Astrocyte (in vitro differentiated cells and primary cell): ENCODE measurements at regions not wholly inside any gene's neighbourhood (a gene's known extent, or its start where the extent isn't known, plus 50 kb on each side); places are given as distances from the start of the nearest gene placed in this dataset.

ENCODE experiments used
- DNase-seq: peaks from one replicate; pipeline ENCODE4 v3.0.0-alpha.2; 2010; ENCODE audit warnings: low read depth
- FAIRE-seq: peaks from 2 replicates; lab custom pipeline; 2011; peaks lifted over from hg19 to GRCh38; lab: Jason Lieb, UNC
- H2AFZ ChIP-seq: 2 replicates; pipeline ENCODE4 v1.6.0; 2012; ENCODE audit warnings: low read depth, low read length, inconsistent platforms
- H3K27ac ChIP-seq: 2 replicates; pipeline ENCODE4 v1.5.1; 2011; ENCODE audit warnings: low read depth, low read length, inconsistent platforms
- H3K27me3 ChIP-seq: 2 replicates; pipeline ENCODE4 v1.6.0; 2011; ENCODE audit warnings: low read length, inconsistent platforms; ENCODE audit not compliant: insufficient read depth
- H3K36me3 ChIP-seq: 2 replicates; pipeline ENCODE4 v1.5.1; 2011; ENCODE audit warnings: low read length, inconsistent platforms; ENCODE audit not compliant: insufficient read depth
- H3K4me1 ChIP-seq: 2 replicates; pipeline ENCODE4 v1.5.1; 2011; ENCODE audit warnings: low read length, inconsistent platforms; ENCODE audit not compliant: insufficient read depth
- H3K4me2 ChIP-seq: 2 replicates; pipeline ENCODE4 v1.6.0; 2012; ENCODE audit warnings: low read length, inconsistent platforms
- H3K4me3 ChIP-seq: 2 replicates; pipeline ENCODE4 v1.5.1; 2011; ENCODE audit warnings: low read depth, mild to moderate bottlenecking, low read length, inconsistent platforms; ENCODE audit not compliant: insufficient read depth
- H3K79me2 ChIP-seq: 2 replicates; pipeline ENCODE4 v1.6.0; 2012; ENCODE audit warnings: mild to moderate bottlenecking, low read length, inconsistent platforms; ENCODE audit not compliant: insufficient read depth
- H3K9ac ChIP-seq: 2 replicates; pipeline ENCODE4 v1.6.0; 2012; ENCODE audit warnings: mild to moderate bottlenecking, low read length, inconsistent platforms
- H3K9me3 ChIP-seq: 2 replicates; pipeline ENCODE4 v1.5.1; 2012; ENCODE audit warnings: low read depth, mild to moderate bottlenecking, low read length, inconsistent platforms; ENCODE audit not compliant: insufficient read depth
- H4K20me1 ChIP-seq: 2 replicates; pipeline ENCODE4 v1.6.0; 2012; ENCODE audit warnings: low read length, inconsistent platforms; ENCODE audit not compliant: insufficient read depth
- H3K27ac Mint-ChIP-seq: one replicate; pipeline ENCODE4 v1.8.0; 2021; ENCODE audit warnings: mild to moderate bottlenecking, mixed read lengths; ENCODE audit not compliant: unreplicated experiment
- H3K27me3 Mint-ChIP-seq: one replicate; pipeline ENCODE4 v1.8.0; 2021; ENCODE audit warnings: low read depth, mixed read lengths; ENCODE audit not compliant: unreplicated experiment
- H3K36me3 Mint-ChIP-seq: one replicate; pipeline ENCODE4 v1.8.0; 2021; ENCODE audit warnings: low read depth, mixed read lengths; ENCODE audit not compliant: unreplicated experiment
- H3K4me1 Mint-ChIP-seq: one replicate; pipeline ENCODE4 v1.8.0; 2021; ENCODE audit warnings: low read depth, mixed read lengths; ENCODE audit not compliant: unreplicated experiment
- H3K4me3 Mint-ChIP-seq: one replicate; pipeline ENCODE4 v1.8.0; 2021; ENCODE audit warnings: mild to moderate bottlenecking, moderate library complexity, mixed read lengths; ENCODE audit not compliant: unreplicated experiment
- H3K9me3 Mint-ChIP-seq: one replicate; pipeline ENCODE4 v1.8.0; 2021; ENCODE audit warnings: mild to moderate bottlenecking, mixed read lengths; ENCODE audit not compliant: unreplicated experiment
- CTCF ChIP-seq: IDR thresholded peaks from 2 replicates; pipeline ENCODE4 v1.5.1; 2011; ENCODE audit warnings: low read depth, mild to moderate bottlenecking, inconsistent platforms, low read length, moderate library complexity; ENCODE audit not compliant: insufficient read depth
- EZH2 ChIP-seq: IDR thresholded peaks from 2 replicates; pipeline ENCODE4 v1.6.1; 2012; ENCODE audit warnings: mild to moderate bottlenecking, low read length, inconsistent platforms; ENCODE audit not compliant: insufficient read depth

- Histone ChIP-seq H3K36me3 (no peaks in the 10 kb centered on the region), H3K4me2 (no peak overlapping the region), H3K9ac (no peak overlapping the region), H3K27me3 (peaks cover 4% of the 10 kb centered on the region), H2AFZ (no peak overlapping the region), H3K9me3 (no peaks in the 10 kb centered on the region), H3K79me2 (no peaks in the 10 kb centered on the region), H3K27ac (no peak overlapping the region), H3K4me3 (no peak overlapping the region), H3K4me1 (no peaks in the 10 kb centered on the region), H4K20me1 (no peaks in the 10 kb centered on the region)
- no peak for FAIRE-seq
- no peak overlapping the region for H3K4me3 Mint-ChIP-seq
- DNase-seq = no peak
- H3K27me3 Mint-ChIP-seq = peaks cover 2% of the 10 kb centered on the region
- H3K36me3 Mint-ChIP-seq = no peaks in the 10 kb centered on the region
- no peaks in the 10 kb centered on the region for H3K4me1 Mint-ChIP-seq
- no peaks in the 10 kb centered on the region for H3K9me3 Mint-ChIP-seq
- H3K27ac Mint-ChIP-seq = no peak overlapping the region
- no peak for TF ChIP-seq EZH2
- TF ChIP-seq CTCF = no peak
Measured at GRCh38 chr16:17563323-17564091, 92.7 kb upstream of the XYLT1 start.

- Histone ChIP-seq H3K27ac (no peak overlapping the region), H3K9me3 (no peaks in the 10 kb centered on the region), H3K4me1 (no peaks in the 10 kb centered on the region), H2AFZ (no peak overlapping the region), H3K4me2 (no peak overlapping the region), H3K4me3 (no peak overlapping the region), H4K20me1 (no peaks in the 10 kb centered on the region), H3K36me3 (no peaks in the 10 kb centered on the region), H3K9ac (no peak overlapping the region), H3K79me2 (no peaks in the 10 kb centered on the region), H3K27me3 (peaks cover 4% of the 10 kb centered on the region)
- DNase-seq (no peak), FAIRE-seq (no peak)
- Mint-ChIP-seq H3K4me1 (no peaks in the 10 kb centered on the region), H3K9me3 (no peaks in the 10 kb centered on the region), H3K27me3 (peaks cover 11% of the 10 kb centered on the region), H3K36me3 (no peaks in the 10 kb centered on the region), H3K27ac (no peak overlapping the region), H3K4me3 (no peak overlapping the region)
- TF ChIP-seq EZH2 (no peak), CTCF (no peak)
Measured at GRCh38 chr16:17561056-17561455, 90.3 kb upstream of the XYLT1 start.

- Mint-ChIP-seq H3K9me3 (no peaks in the 10 kb centered on the region), H3K27ac (no peak overlapping the region), H3K4me3 (no peak overlapping the region), H3K27me3 (peaks cover 11% of the 10 kb centered on the region), H3K4me1 (no peaks in the 10 kb centered on the region), H3K36me3 (no peaks in the 10 kb centered on the region)
- Histone ChIP-seq H3K36me3 (no peaks in the 10 kb centered on the region), H3K4me3 (no peak overlapping the region), H3K79me2 (no peaks in the 10 kb centered on the region), H3K9ac (no peak overlapping the region), H3K27ac (no peak overlapping the region), H2AFZ (no peak overlapping the region), H3K4me2 (no peak overlapping the region), H3K9me3 (no peaks in the 10 kb centered on the region), H4K20me1 (no peaks in the 10 kb centered on the region), H3K27me3 (peaks cover 4% of the 10 kb centered on the region), H3K4me1 (no peaks in the 10 kb centered on the region)
- DNase-seq (no peak), FAIRE-seq (no peak)
- TF ChIP-seq CTCF (no peak), EZH2 (no peak)
Measured at GRCh38 chr16:17560548-17560947, 89.8 kb upstream of the XYLT1 start.
